Tibial nerve (tissue), 4 donors: ENCODE measurements at regions not wholly inside any gene's neighbourhood (a gene's known extent, or its start where the extent isn't known, plus 50 kb on each side); places are given as distances from the start of the nearest gene placed in this dataset.

ENCODE experiments used
- CTCF ChIP-seq, 5 experiments: fragments of 200-600 bp in 3 of 5; fragments of 450-650 bp in 2 of 5; sonication (generic) in 3 of 5; IDR thresholded peaks; one replicate each; pipeline ENCODE4 v1.5.1; 2016 to 2019; ENCODE audit warnings: antibody characterized with exemption in 5 of 5, mild to moderate bottlenecking in 3 of 5, moderate library complexity in 2 of 5
- EP300 ChIP-seq, 2 donors: sonication (generic); formaldehyde crosslinking; IDR thresholded peaks; one replicate each; pipeline ENCODE4 v1.6.1; 2017; ENCODE audit warnings: antibody characterized with exemption in 2 of 2, mild to moderate bottlenecking in 1 of 2
- POLR2A ChIP-seq, 2 donors: fragments of 450-650 bp; IDR thresholded peaks; one replicate each; pipeline ENCODE4 v1.6.1; 2017; ENCODE audit warnings: antibody characterized with exemption in 2 of 2, mild to moderate bottlenecking in 2 of 2, moderate library complexity in 2 of 2

GRCh38 chr5:120974690-120975089, 510.6 kb downstream of the PRR16 start:
- TF ChIP-seq CTCF (IDR thresholded peaks at IDR 0.05) = no peak
- no peak for TF ChIP-seq POLR2A (IDR thresholded peaks at IDR 0.05)
- no peak for TF ChIP-seq EP300 (IDR thresholded peaks at IDR 0.05)
